ENCODE measurements at regions not wholly inside any gene's neighbourhood (a gene's known extent, or its start where the extent isn't known, plus 50 kb on each side); places are given as distances from the start of the nearest gene placed in this dataset.

DNA sequence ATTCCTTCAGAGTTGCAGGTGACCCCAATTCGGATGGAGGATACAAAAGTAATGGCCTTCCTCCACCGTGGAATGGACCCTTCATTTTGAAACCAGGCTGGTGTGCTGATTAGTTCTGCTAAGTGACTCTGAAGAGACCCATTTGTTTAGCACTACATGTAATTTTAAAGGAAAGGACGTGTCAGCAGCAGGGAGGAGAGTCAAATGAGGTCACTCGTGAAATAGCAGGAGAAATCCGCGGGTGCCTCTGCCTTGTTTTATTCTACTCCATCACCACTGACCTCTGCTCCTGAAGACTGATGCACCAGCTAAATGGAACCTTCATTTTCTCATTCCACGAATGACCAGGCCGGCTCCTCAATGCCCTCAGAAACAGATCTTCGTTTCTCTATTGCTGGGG lies 589.2 kb downstream of the CDH11 start:
- TF ChIP-seq, protein P1, sequence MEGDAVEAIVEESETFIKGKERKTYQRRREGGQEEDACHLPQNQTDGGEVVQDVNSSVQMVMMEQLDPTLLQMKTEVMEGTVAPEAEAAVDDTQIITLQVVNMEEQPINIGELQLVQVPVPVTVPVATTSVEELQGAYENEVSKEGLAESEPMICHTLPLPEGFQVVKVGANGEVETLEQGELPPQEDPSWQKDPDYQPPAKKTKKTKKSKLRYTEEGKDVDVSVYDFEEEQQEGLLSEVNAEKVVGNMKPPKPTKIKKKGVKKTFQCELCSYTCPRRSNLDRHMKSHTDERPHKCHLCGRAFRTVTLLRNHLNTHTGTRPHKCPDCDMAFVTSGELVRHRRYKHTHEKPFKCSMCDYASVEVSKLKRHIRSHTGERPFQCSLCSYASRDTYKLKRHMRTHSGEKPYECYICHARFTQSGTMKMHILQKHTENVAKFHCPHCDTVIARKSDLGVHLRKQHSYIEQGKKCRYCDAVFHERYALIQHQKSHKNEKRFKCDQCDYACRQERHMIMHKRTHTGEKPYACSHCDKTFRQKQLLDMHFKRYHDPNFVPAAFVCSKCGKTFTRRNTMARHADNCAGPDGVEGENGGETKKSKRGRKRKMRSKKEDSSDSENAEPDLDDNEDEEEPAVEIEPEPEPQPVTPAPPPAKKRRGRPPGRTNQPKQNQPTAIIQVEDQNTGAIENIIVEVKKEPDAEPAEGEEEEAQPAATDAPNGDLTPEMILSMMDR (IDR thresholded peaks at IDR 0.05) = no peak
- TF ChIP-seq SIN3A (IDR thresholded peaks at IDR 0.05; ENCODE audit: borderline replicate concordance, insufficient read depth, low read depth, low read length) (no peak), TCF7L2 (IDR thresholded peaks at IDR 0.05; ENCODE audit: low read depth, low read length) (no peak), POLR2AphosphoS5 (IDR thresholded peaks at IDR 0.05; ENCODE audit: low read depth, low read length) (no peak)
- TF ChIP-seq, protein P2, sequence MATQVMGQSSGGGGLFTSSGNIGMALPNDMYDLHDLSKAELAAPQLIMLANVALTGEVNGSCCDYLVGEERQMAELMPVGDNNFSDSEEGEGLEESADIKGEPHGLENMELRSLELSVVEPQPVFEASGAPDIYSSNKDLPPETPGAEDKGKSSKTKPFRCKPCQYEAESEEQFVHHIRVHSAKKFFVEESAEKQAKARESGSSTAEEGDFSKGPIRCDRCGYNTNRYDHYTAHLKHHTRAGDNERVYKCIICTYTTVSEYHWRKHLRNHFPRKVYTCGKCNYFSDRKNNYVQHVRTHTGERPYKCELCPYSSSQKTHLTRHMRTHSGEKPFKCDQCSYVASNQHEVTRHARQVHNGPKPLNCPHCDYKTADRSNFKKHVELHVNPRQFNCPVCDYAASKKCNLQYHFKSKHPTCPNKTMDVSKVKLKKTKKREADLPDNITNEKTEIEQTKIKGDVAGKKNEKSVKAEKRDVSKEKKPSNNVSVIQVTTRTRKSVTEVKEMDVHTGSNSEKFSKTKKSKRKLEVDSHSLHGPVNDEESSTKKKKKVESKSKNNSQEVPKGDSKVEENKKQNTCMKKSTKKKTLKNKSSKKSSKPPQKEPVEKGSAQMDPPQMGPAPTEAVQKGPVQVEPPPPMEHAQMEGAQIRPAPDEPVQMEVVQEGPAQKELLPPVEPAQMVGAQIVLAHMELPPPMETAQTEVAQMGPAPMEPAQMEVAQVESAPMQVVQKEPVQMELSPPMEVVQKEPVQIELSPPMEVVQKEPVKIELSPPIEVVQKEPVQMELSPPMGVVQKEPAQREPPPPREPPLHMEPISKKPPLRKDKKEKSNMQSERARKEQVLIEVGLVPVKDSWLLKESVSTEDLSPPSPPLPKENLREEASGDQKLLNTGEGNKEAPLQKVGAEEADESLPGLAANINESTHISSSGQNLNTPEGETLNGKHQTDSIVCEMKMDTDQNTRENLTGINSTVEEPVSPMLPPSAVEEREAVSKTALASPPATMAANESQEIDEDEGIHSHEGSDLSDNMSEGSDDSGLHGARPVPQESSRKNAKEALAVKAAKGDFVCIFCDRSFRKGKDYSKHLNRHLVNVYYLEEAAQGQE (IDR thresholded peaks at IDR 0.05; ENCODE audit: insufficient read depth in 1 of 2, low read depth in 2 of 2, low read length in 1 of 2) = no peak
- ChIA-PET POLR2A (no interaction called here), CTCF (no interaction called here)
- ATAC-seq (no peak), DNase-seq (ENCODE audit: low read depth, low spot score) (no peak)
- Histone ChIP-seq H3K4me3 (ENCODE audit: low read depth in 2 of 2, low read length in 2 of 2) (no peak overlapping the region), H3K9me3 (ENCODE audit: control insufficient read depth, insufficient read depth, low read depth, low read length) (no peaks in the 10 kb centered on the region), H3K27me3 (ENCODE audit: control insufficient read depth, insufficient read depth, low read length) (no peaks in the 10 kb centered on the region), H3K4me1 (ENCODE audit: control insufficient read depth, insufficient read depth, low read length) (no peaks in the 10 kb centered on the region), H3K36me3 (ENCODE audit: control insufficient read depth, insufficient read depth, low read length) (no peaks in the 10 kb centered on the region), H3K27ac (ENCODE audit: low read length) (no peak overlapping the region)
- intact Hi-C loops (cut with micrococcal nuclease; ENCODE audit: unreplicated experiment) = no loop called here
- in situ Hi-C loops (cut with HindIII; ENCODE audit: low pct_unique_long_range_greater_than_20kb, low sequenced_read_pairs) = no loop called here
- no TSS peak for BruUV-seq (replicated peaks)

DNA sequence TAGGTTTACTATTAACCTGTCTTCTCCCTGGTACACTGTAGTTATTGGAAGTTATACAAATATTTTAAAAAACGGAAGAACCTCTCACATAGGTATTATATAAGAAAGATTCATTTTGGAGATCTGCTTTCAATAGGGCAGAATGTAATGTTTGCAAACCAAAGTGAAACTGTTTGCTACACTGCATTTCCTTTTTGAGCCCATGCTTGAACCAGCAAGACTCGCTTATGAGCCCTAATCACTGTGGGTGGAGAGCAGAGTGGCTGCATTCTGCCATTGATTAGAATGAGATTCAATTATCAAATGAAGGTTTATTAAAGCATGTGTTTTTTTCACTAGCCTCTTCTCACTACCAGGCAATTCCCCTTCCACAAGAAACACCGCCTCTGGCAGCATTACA lies 589.7 kb downstream of the CDH11 start:
- no TSS peak for BruUV-seq (replicated peaks)
- in situ Hi-C loops (cut with HindIII; ENCODE audit: low pct_unique_long_range_greater_than_20kb, low sequenced_read_pairs) = no loop called here
- no peak overlapping the region for H3K27ac ChIP-seq (ENCODE audit: low read length)
- H3K4me3 ChIP-seq (ENCODE audit: low read depth in 2 of 2, low read length in 2 of 2) = no peak overlapping the region
- intact Hi-C loops (cut with micrococcal nuclease; ENCODE audit: unreplicated experiment) = no loop called here
- CTCF ChIA-PET = no interaction called here
- H3K36me3 ChIP-seq (ENCODE audit: control insufficient read depth, insufficient read depth, low read length) = no peaks in the 10 kb centered on the region
- no peaks in the 10 kb centered on the region for H3K27me3 ChIP-seq (ENCODE audit: control insufficient read depth, insufficient read depth, low read length)
- no peaks in the 10 kb centered on the region for H3K9me3 ChIP-seq (ENCODE audit: control insufficient read depth, insufficient read depth, low read depth, low read length)
- no peak for DNase-seq (ENCODE audit: low read depth, low spot score)
- TF ChIP-seq, protein P2 (IDR thresholded peaks at IDR 0.05; ENCODE audit: insufficient read depth in 1 of 2, low read depth in 2 of 2, low read length in 1 of 2) = no peak
- no peak for TF ChIP-seq SIN3A (IDR thresholded peaks at IDR 0.05; ENCODE audit: borderline replicate concordance, insufficient read depth, low read depth, low read length)
- no peak for TF ChIP-seq POLR2AphosphoS5 (IDR thresholded peaks at IDR 0.05; ENCODE audit: low read depth, low read length)
- TF ChIP-seq TCF7L2 (IDR thresholded peaks at IDR 0.05; ENCODE audit: low read depth, low read length) = no peak
- TF ChIP-seq, protein P1 (IDR thresholded peaks at IDR 0.05) = no peak
- POLR2A ChIA-PET = no interaction called here
- ATAC-seq = no peak
- no peaks in the 10 kb centered on the region for H3K4me1 ChIP-seq (ENCODE audit: control insufficient read depth, insufficient read depth, low read length)
